Activated T-helper 1 cell treated with anti-CD3 and anti-CD28 coated beads, Interleukin-2, amount 50 U/mL, for 16 hours (primary cell): ENCODE measurements at regions not wholly inside any gene's neighbourhood (a gene's known extent, or its start where the extent isn't known, plus 50 kb on each side); places are given as distances from the start of the nearest gene placed in this dataset.

Experiments
- DNase-seq, 2 donors: peaks; one replicate each; pipeline ENCODE4 v3.0.0-alpha.2; 2020; ENCODE audit warnings: low read depth in 1 of 2, low spot score in 1 of 2

DNA sequence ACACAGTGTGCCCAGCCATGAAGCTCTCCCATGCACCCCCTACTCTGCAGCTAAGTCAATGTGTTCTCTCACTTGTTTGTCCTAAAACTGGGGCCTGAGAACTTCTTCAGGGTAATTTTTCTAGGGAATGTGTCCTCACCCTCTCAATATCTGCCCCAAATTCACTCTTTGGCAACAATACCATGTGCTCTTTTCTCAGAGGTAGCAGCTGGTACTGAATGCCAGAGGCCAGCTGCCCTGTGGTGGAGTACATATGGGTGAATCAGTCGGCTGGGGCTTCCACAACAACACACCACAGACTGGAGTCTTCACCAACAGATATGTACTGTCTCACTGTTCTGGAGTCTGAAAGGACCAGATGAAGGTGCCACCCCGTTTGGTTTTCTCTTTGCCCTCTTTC, 97.7 kb upstream of the TOP3B start:
- DNase-seq = no peak

DNA sequence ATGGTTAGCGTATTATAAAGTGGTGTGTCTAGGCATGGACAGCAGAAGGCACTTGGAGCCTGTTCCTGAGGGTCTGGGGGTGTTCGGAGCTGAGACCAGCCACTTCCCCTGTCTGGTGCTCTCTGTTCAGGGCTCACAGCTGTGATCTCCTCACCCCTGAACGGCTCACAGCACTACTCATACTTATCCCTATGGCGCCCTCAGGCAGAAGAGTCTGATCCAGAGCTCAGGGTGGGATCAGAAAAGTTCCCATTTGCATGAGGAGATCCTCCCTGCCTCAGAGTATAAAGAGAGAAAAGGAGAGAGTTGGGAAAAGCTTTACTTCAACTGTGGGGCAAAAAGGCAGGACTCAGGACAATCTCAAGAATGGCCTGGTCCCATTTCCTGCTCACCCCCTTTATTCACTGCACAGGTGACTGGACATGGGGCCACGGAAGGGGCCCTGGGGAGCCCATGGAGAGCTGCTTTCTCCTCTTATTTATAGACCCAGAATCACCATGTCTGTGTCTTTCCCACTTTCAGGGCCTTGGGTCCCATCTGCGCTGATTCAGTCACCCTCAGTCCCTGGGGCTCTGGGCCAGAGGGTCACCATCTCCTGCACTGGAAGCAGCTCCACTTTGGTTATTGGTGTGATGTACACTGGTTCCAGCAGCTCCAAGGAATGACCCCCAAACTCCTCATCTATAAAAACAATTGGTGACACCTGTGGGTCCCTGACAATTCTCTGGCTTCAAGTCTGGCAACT, 97.0 kb upstream of the TOP3B start:
- DNase-seq = no peak

DNA sequence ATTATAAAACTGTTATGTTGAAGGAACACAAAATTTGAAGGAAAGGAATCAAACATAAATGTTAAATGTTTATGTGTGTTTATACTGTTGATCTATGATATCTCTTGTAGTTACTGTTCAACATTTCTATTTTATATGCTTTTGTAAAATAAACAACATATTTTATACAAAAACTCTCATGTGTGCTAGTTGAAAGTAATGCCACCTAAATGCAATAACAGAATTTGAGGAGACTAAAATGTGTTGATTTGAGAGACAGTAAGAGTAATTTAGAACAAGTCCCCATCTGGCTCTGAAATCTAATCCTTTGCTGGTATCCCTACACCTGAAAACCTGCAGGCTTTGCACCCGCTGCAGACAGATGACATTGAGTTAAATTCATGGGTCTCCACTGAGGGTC, 95.7 kb upstream of the TOP3B start:
- no peak for DNase-seq

GRCh38 chr22:22076932-22077703, 94.5 kb upstream of the TOP3B start:
- DNase-seq = no peak

DNA sequence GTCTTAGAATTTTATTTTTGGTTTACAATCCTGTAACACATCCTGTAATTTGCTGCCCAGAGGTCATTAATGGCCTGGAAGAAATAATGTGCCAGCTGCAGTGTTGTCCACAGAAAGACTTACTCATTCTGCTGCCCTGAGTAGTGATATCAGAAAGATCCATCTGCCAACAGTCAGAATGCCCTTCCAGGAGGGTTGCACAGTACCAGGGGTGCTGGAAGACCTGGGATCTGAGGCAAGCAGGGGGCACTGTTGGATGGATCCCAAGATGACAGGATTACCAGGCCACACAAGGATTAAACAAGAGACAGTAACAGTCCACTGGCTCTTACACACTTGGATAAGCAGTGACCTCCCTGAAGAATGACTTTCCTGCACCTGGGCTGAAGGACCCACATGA, 93.8 kb upstream of the TOP3B start:
- no peak for DNase-seq

- DNase-seq = no peak
These were observed 93.0 kb upstream of the TOP3B start for GRCh38 chr22:22075382-22076163.

DNA sequence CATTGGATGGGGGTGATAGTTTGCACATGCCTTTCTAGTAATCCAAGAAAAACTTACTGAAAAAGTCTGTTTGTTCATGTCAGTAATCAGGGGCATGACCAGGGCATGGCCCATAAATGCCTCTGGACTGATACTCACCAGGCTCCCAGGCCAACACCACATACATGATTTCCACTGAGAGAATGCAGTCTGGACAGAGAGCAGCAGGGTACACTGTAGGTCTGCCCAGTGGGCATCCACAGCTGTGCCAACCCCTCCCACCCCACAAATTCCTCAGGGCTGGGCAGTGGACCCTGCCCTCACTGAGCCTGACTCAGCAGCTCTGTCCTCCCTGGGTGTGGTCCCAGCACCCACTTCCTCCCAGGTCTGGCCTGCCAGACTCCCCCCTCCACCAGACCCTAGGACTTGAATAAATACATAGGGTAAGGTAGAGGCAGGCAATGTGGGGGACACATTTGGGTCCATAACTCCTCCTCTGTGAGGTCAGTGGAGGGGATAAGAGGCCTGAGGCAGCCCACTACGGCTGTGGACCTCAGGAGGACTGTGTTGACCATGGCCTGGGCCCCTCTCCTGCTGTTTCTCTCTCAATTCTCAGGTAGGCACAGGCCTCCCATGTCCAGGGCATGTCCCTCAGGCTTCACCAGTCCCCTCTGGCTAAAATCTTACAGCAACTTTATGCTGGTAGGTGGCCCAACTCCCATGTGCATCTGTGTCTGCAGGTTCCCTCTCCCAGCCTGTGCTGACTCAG, 92.2 kb upstream of the TOP3B start:
- no peak for DNase-seq

GRCh38 chr22:22073769-22074561, 91.4 kb upstream of the TOP3B start:
- no peak for DNase-seq

- DNase-seq = no peak
These were observed 89.7 kb upstream of the TOP3B start for GRCh38 chr22:22072169-22072836.

DNA sequence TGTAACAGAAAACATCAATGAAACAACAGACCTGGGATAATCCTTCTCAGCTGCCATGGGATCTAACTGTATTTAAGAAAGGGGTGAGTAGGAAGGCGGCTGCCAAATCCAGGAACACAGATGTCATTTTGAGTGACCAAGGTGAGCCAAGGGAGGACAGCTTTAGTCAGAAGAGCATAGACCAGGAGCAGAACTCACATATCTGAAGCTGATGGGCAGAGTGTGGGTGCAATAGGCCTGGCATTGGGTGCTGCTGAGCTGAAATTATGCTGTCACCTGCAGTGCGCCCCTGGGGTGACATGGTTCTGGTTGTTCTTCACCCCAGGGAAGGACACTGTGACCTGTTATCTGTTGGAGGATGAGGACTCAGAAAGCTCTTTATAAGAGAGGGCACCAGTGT, 88.9 kb upstream of the TOP3B start:
- DNase-seq = no peak

- DNase-seq = no peak
These were observed 87.8 kb upstream of the TOP3B start for GRCh38 chr22:22070371-22070824.

- DNase-seq = no peak
These were observed 87.1 kb upstream of the TOP3B start for GRCh38 chr22:22069450-22070370.

DNA sequence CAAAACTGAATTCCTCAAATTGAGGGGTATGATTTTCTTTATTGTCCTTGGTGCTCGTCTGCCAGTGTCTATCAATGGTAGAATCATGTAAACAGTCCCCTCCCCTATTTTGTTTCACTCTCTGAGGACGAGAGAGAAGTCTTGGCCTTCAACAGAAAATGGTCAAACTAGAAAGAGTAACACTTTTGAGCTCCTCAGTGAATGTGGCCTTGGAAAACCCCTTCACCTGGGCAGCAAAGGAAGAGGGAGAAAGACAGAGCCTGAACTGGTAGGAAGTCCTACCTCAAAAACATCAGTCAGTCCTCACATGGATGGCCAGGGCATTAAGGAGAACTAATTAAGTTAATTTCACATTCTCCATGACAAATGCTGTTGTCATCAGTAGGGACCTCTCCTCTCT, 86.1 kb upstream of the TOP3B start:
- no peak for DNase-seq

DNA sequence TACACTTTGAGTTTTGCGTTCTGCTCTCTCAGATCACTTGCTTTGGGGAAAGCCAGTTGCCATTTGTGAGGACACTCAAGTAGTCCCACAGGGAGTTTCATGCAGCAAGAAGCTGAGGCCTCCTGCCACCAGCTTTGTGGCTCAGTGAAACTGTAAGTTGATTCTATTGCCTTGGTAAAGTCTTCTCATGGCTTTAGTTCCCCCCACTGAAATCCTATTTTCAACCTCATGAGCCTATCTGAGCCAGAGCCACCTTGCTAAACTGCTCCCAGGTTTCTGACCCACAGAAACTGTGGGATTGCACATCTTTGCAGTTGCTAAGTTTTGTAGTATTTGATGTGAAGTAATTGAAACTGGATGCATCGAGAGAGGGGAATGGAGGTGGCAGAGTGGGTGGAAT, 85.4 kb upstream of the TOP3B start:
- no peak for DNase-seq

DNA sequence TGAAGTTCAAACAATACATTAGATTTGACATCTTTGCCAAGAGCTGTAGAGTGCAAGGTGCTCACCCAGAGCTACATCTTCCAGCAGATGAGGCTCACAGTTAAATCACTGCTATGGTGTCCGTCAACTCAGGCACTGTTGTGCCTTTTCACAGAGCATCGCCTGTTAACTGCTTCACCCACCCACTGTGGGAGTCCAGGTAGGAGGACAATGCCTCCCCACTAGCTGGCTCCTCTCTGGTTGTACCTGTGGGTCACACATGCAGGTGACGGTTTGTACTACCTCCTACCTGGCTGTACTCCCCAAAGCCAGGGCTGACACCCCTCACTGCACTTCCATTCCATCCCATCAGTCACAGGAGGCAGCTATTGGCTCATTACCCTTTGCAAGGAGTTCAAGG, 84.6 kb upstream of the TOP3B start:
- no peak for DNase-seq

GRCh38 chr22:22064580-22064979, 82.0 kb upstream of the TOP3B start:
- no peak for DNase-seq

DNA sequence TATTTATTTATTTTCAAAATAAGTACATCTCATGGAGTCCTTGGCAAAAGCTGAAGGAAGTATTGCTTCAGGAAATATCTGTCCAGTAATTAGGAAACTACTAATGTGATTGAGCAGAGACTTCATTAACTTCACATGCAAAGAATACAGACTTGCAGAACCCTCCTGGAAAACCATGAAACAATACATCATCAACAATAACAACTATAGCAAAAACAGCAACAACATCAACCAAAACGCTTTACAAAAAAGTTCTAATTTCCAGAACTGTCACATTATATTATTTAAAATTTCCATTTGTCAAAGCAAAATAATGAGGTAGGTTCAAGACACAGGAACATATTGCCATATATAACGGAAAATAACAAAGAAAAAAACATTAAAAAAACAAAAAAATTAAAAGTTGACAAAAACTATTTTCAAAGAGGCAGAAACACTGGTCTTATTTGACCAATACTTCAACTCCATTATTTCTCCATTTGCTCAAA, 79.8 kb upstream of the TOP3B start:
- no peak for DNase-seq
